ENCODE measurements at regions not wholly inside any gene's neighbourhood (a gene's known extent, or its start where the extent isn't known, plus 50 kb on each side); places are given as distances from the start of the nearest gene placed in this dataset.
"Not testable (repeated sequence)": the region's sequence is repeated elsewhere in the genome, so short reads cannot be mapped to it uniquely, and the experiment has no call there.

DNA sequence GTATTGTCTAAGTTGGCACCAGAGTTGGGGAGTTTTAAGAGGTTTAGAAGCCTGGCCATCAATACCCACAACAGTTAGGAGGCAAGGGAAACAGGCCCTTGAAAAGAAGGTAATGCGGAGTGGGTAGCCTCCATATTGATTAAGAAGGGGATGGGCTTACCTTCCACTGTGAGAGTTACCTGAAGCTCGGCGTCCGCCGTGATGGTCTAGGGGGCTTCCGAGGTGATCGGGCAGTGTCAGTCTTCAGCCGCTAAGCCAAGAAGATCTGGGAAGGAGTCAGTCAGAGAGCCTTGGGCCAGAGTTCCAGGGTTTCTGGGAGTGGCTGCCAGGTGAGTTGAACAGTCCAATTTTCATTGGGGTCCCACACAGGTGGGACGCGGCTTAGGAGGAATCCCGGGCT, 1085.8 kb downstream of the PCDH9 start:
- DNase-seq: not testable (repeated sequence)

DNA sequence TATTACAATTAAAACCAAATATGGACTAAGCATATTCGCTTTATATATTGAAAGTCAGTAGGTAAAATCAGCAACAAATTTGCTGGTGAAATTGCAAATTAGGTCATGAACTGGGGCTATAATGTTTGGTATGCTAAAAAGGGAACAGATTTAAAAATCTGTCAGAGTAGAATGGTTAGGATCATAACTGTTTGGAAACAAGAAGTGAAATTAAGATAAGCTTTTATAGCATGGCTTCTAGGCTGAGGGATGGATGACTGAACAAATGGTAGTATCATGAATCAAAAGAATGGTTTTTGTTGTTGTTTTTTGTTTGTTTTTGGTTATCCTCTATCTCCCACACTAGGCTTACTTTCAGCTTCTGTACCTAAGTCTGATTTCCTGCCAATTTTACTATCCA, 1090.4 kb downstream of the PCDH9 start:
- DNase-seq: no peak

DNA sequence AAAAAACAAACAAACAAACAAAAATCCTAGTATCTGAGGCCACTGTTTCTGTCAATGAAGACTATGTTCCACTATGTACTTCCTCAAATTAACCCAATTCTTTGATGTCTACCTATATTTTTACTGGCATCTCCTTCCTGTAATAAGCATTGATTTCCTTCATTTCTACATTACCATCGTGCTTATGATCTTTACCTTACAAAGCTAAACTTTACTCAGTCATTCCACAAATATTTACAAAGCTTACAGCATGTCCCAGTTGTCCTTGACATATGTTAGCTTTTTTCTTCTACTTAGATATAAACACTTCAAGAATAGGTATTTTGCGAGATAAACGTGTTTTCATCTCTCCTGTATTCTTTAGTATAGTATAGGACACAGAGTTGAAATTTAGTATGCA, 1090.9 kb downstream of the PCDH9 start:
- DNase-seq: no peak

DNA sequence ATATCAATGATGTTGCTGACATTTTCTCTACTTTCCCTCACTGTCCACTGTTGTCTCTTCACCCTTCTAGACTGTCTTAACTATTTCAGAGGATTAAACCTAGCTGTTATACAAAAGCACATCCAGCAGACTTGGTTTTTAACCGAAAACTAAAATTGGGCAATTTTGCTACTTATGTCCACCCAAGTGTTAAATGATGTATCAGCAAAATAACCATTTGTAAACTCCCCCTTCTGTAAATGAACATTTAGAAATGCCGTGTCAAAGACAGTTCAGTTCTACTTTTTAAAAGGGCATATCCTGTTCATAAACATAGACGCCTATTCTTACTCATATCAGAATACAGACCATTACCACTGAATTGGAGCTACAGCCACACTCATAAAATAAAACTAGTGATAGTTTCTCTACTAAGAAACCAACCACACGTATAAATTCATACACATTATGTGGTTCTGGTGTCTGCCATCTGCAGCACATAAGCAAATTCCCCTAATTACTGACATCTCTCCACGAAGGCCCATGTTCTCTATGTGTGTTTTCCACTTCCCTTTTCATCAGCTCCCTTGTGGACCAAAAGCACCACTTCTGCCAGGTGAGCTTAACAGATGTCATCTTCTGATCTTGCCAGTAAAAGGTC, 1091.8 kb downstream of the PCDH9 start:
- no peak for DNase-seq

DNA sequence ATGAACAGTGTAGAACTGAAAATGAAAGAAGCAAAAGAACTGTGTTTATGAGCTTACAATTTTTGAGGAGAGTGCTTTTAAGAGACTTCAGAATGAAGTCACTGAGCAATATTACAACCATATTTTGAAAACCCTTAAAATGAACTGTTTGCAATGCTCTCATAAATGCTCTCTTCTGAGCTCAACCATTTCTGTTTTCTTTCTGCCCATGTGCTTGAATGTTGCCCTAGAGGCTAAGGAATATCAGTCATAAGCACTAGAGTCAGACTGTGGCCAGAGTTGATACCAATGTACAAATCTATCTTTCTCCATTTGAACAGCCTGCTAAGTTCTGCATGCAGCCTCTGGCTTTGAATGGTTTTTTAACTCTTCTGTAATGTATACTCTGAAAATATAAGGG, 1092.8 kb downstream of the PCDH9 start:
- DNase-seq: no peak

DNA sequence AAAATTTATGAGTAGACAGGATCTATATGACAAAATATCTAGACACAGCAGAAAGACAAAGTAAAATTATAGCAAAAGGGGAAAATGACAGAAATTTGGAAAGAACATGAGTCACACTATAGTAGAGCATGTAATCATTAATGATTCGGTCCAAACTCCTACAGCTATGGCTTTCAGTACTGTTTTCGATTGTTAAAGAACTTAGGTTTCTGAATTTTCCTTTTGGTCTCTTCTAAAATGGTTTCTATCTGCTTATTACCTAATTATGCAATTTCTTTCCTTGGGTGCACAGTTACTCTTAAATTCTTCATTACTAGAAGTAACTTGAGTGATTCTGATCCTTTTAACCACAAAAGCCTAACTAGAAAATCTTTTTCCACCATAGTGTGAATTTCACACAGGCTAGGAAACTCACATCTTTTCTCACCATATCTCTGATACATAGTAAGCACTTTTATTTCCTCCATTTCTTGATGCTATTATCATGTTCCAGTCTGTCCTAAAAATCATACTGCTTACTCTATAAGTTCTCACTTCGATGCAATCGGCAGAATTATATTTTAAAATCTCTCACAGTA, 1101.4 kb downstream of the PCDH9 start:
- no peak for DNase-seq

DNA sequence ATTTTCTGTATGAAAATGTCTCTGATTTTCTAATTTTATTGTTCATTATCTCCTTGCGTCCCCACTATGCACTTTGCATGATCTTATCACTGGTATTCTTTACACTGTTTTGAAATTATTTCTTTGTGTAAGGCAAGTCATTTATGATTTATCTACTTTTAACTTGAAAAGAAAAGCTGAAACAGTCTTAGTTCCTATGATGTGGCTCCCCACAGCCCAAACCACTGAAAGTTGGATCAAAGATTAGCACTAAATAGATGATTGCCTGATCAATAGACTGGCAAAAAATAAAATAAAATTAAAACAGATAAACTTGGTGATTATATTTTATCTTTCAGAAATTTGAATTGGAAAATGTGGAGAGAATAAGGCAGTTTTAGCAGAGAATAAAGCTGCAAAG, 1101.9 kb downstream of the PCDH9 start:
- DNase-seq: no peak

DNA sequence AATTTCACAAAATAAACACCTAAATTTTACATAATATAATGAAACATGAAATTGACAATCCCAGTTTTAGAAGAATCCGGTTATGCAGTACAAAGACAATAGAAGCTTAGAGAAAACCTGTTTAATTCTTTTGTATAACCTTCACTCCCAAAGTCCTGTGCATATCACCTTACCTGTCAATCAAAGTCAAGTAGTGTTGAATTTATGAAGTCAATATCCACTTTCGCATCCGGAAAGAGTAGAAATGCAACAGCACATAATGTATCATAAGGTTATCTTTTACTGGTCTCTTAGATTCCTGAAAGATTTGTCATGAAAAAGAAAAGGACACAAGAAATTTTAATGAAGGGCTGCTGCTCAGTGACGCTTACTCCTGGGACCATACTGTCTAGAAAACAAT, 1112.6 kb downstream of the PCDH9 start:
- DNase-seq: no peak

DNA sequence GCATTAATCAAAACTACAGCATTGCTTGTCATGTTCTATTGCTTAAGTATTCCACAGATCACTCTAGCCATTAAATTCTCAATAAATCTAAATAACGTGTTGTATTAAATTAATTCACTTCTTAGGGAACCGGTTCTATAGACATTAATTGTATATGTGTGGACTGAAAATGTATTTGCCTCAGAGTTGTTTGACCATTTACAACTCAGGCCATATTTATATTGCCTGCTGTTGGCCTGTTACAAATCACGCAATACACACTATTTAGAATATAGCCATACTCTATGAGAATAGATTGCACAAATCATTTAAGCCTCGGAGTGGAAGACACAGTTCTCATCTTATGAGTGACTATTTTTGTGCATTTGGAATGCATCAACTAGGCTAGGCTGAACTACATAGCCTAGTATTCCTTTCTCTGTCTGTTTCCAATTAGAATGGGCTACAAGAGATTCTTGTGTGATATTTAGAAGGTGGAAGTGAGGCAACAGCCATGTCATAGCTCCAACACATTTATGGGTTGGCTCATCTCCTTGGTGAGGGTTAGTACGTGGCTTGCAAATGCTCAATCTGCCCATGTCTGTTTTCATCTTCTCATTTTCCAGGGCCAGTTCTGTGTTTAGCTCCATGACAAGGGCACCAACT, 1116.1 kb downstream of the PCDH9 start:
- no peak for DNase-seq

DNA sequence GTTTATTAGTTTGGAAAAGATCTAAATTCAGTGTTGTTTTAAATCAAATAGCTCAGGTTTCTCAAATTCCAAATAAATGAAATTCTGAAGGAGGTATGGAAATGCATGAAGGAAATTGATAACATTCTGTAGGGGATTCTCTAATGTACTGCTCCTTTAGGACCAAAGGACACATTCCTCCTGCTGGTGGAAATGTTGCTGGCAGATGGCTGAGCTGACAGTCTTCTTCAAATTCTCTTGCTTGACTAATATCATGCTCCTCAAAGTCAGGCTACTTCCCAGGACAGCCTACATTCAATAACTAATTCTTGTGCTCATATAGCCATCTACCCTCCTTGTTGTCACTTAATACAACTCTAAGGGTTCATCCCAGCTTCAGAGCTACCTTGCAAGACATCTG, 1118.5 kb downstream of the PCDH9 start:
- DNase-seq: no peak

DNA sequence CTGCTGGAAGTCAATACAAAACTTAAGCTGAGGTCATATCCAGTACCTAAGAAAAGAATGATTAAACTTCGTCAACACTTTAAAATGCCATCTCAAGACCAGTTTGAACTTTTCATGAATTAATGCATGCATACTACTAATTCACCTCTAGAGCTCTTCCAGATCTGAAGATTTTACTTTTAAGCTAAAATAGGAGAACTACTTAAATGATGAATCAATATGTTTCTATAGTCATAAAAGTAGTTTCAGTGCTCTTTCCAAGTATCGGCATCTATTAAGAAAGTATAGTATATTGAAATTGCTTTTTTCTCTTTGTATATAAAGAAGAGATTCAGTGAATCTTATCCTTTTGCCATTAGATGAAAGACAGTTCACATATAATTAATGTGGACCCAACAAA, 1123.9 kb downstream of the PCDH9 start:
- DNase-seq: no peak

DNA sequence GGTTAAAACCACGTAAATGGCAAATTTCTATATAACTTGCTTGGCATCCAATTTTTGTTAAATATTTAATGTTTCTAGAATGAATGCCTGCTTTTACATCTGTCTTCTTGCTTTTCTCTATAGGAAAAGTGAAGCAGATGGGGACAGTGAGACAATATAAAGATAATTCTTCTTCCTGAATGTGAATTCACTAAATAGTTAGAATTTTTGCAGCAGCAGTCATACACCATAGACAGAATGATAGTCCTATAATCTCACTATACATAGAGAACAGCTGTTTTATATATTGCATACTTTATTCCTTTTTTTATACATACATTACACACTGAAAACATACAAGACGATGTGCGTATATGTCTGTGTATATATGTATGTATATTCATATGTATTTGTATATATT, 1127.3 kb downstream of the PCDH9 start:
- DNase-seq: no peak

DNA sequence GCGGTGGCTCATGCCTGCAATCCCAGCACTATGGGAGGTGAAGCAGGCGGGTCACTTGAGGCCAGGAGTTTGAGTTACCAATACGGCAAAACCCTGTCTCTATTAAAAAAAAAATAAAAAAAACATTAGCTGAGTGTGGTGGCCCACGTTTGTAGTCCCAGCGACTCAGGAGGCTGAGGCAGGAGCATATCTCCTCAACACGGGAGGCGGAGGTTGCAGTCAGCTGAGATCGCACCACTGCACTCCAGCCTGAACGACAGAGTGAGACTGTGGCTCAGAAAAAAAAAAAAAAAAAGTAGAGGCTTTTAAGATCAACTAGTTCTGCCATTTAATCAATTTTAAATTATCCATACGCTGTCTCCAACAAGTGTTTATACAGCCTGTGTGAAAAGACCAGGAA, 1130.3 kb downstream of the PCDH9 start:
- no peak for DNase-seq

DNA sequence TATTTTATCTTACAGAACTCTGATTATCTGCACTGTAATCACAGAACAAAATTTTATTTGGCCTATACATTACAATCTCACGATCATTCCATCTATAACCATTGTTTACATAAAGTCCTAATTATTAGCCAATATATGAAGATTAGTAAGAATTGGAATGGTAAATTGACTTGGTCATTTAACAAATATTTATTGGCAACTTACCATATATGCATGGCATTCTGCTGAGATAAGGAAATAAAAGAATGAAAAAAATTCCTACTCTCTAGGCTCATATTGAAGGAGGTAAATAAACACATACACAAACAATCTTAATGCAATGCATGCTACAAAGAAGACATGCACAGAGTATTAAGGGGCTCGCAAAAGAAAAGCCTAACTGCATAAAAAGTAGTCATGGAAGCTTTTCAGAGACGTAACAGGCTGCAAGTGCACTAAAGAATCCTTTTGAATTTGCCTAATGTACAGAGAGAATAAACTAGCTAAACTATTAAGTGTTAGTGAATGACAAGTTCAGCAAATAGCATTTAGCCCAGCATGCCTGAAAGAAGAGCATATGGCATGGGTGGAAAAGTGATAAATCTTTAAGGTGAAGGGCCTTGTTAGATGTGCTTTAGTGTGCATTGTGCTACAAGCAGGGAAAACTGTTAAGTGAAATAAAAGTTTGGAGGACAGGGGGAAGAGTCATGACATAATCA, 1131.1 kb downstream of the PCDH9 start:
- no peak for DNase-seq

DNA sequence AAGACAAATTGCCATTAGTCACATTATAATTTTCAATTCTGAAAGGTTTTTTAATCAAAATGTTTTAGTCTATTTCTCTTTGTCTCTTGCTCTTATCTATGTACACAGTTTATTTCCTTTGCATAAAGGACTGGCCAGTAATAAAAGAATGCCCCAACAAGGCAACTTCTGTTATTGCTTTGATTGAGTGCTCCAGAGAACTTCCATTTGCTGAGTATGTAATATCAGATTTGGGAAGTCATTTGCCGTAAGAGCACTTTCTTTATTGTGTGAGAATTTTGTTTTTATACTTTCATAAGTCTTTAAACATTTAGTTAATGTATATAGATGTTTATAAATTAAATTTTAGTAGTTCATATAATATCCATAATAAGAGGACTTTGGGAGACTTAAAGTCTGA, 1140.4 kb downstream of the PCDH9 start:
- DNase-seq: no peak

DNA sequence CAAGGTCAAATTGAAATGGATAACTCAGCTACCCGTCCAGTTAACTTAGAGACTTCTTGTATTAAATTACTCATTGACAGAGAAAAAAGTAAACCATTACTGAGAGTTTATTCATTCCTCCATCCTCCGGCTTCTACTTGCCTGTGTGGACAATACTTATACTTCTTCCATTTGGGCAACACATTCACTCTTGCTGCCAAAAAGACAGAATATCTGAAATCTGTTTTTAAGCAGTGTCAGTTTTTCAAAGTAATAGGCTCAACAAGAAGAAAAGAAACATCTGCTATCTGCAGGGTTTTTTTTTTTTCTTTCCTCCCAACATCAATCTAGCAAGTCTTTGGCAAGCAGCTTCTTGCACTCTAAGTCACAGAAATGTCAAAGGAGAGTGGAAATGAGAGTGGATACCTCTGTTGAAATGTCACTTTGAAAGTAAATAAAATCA, 1142.8 kb downstream of the PCDH9 start:
- DNase-seq: no peak

DNA sequence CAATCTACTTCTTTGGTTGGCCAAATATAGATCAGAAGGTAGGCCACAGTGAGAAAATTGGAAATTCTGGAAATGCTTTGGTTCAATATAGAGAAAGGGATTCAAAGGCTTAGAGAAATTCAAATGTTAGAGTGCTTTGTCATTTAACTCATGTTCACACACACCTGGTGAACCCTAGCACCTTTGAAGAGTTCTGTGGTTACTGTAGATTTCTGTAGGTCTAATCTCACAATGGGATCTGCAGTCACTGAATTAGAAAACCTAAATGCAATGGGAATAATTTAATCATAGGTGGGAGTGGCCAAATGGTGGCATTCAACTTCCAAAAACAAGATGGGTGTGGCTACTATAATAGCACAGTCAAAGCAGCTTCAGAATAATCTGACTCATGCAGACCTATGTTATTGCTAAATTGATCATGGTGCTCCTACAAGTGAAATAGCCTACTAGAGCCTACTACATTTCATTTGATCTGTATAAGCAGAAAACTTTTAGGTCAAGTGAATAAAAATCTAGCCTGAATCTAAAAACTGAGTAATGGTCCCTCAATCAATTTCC, 1152.9 kb downstream of the PCDH9 start:
- DNase-seq: no peak

DNA sequence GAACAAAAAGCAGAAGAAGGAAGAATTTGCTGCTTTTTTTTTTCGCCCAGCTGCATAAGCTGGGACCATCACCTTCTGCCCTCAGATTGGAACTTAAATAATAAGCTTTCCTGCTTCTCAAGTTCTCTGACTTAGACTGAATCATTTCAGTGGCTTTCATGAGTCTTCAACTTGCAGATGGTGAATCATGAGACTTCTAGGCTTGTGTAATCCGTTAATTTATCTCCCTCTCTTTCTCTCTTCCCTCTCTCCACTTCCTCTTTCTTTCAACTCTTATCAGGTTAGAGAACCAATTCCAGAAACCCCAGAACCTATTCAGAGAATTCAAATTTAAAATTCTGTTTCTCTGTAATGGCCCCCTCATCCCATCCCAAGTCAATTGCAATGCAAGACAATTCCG, 1153.7 kb downstream of the PCDH9 start:
- no peak for DNase-seq

DNA sequence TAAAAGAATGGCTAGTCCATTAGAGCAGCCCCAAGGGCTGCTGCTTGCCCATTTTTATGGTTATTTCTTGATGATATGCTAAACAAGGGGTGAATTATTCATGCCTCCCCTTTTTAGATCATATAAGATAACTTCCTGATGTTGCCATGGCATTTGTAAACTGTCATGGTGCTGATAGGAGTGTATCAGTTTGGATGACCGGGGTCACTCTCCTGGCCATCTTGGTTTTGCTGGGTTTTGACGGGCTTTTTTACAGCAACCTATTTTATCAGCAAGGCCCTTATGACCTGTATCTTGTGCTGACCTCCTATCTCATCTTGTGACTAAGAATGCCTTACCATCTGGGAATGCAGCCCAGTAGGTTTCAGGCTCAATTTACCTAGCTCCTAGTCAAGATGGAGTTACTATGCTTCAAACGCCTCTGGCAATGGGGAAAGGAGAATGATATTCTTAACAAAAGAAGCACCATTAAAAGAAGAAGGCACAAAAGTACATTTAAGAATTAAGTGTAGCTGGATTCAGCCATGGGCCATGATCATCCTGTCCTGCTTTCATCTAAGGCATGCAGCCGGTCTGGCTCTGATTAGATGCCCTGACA, 1156.0 kb downstream of the PCDH9 start:
- DNase-seq: no peak

DNA sequence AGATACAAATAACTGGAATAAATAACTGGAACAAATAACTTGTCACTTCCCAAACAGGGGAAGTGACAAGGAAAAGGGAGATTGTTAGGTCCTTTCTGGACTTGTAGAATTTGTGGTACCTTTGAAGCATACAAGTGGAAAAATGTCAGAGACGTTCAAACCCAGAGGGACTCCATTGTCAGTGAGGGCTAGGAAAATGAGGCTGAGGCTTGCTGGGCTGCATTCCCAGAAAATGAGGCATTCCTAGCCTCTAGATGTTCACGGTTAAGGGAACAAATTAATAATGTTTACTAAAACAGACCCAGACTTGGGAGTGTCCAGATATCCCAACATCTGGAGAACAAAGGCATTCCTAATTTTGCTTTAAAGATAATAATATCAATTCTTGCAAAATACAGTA, 1158.0 kb downstream of the PCDH9 start:
- not testable (repeated sequence) for DNase-seq

DNA sequence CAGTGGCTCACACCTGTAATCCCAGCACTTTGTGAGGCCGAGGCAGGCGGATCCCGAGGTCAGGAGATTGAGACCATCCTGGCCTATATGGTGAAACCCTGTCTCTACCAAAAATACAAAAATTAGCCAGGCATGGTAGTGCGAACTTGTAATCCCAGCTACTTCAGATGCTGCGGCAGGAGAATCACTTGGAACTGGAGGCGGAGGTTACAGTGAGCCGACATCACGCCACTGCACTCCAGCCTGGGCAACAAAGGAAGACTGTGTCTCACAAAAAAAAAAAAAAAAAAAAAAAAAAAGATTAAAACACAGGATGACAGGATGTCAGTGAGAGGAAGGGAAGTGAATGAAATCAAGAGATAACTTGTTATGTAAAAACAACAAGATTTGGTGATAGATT, 1158.5 kb downstream of the PCDH9 start:
- DNase-seq: no peak

DNA sequence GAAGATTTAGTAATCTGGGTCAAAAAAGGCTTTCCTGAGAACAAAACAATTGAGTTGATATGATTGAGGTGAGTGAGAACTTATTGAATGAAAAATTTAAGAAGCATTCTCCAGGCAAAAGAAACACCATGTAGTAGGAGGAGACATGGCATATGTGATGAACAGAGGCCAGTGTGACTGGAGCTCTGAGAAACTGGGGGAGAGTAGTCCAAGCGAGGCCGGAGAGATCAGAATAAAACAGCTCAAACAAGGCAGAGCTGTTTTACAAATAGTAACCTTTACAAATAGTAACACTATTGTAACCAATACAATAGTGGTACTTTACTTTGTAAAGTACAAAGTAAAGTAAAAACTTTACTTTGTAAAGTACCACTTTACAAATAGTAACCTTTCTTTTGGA, 1159.1 kb downstream of the PCDH9 start:
- DNase-seq: no peak

DNA sequence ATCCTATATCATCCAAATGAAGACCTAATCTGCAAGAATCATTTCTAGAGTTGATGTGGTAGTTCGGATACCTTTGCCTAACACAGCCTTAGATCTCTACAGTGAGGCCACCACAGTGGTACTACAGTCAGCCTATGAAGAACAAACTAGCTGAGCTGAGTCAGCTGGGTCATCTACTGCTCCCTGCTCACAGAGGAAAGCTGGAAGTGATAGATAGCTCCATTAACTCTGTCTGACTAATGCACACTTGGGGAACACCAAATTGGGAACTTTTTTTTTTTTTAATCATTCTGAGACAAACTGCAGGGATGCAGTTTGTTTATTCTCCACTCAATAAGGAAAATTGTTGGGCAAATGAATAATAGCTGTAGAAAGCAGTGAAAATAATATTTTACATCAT, 1160.6 kb downstream of the PCDH9 start:
- DNase-seq: no peak
